HepG2 (cell line): ENCODE measurements at regions not wholly inside any gene's neighbourhood (a gene's known extent, or its start where the extent isn't known, plus 50 kb on each side); places are given as distances from the start of the nearest gene placed in this dataset.

Experiments
- ATAC-seq: fragments of 200-7000 bp; cut with Tn5 transposase; 3 replicates; pipeline ENCODE4 v1.9.1; 2020; ENCODE audit warnings: mild to moderate bottlenecking, moderate library complexity
- BruUV-seq: library from RNA; stranded (reverse); fragments of 400-500 nt; replicated peaks from 2 replicates; lab custom pipeline; 2021; lab: Mats Ljungman, UMichigan
- CTCF ChIA-PET: fragments of 300-600 bp; formaldehyde crosslinking; extraction: SDS; loops from one replicate; lab custom pipeline; 2021; ENCODE audit warnings: low total read pairs, inconsistent platforms, low intra/inter-chr PET ratio; lab: Yijun Ruan, JAX
- POLR2A ChIA-PET: fragments of 350-600 bp; sonication (Branson Sonifier 250); formaldehyde crosslinking; loops from one replicate; lab custom pipeline; 2020; ENCODE audit warnings: antibody characterized with exemption, inconsistent platforms; lab: Yijun Ruan, JAX
- DNase-seq: peaks from one replicate; pipeline ENCODE4 v3.0.0-alpha.2; 2015; ENCODE audit warnings: low spot score
- FAIRE-seq: peaks from 3 replicates; lab custom pipeline; 2011; peaks lifted over from hg19 to GRCh38; lab: Jason Lieb, UNC
- H2AFZ ChIP-seq: one replicate; pipeline ENCODE4 v1.6.1; 2011; ENCODE audit warnings: low read length, inconsistent platforms
- H3K27ac ChIP-seq: fragments of 300-600 bp; 3 replicates; pipeline ENCODE4 v1.8.0; 2011; ENCODE audit warnings: mixed run types, mild to moderate bottlenecking, mixed read lengths, low read length, inconsistent platforms; ENCODE audit not compliant: insufficient read depth; ENCODE audit errors: extremely low read length
- H3K27me3 ChIP-seq, 2 experiments: fragments of 200-600 bp in 1 of 2; 2 replicates in 1 of 2; 3 replicates in 1 of 2; pipeline versions ENCODE4 v1.6.0 to v1.8.0; 2011; ENCODE audit warnings: low read length in 2 of 2, mild to moderate bottlenecking in 2 of 2, moderate library complexity in 2 of 2, inconsistent platforms in 1 of 2; ENCODE audit not compliant: insufficient read depth in 2 of 2, control insufficient read depth in 1 of 2
- H3K36me3 ChIP-seq, 2 experiments: fragments of 200-600 bp in 1 of 2; replicated peaks in 1 of 2; 2 replicates in 1 of 2; 3 replicates in 1 of 2; pipeline versions ENCODE4 v1.5.1 to v1.8.0; 2011; ENCODE audit warnings: low read length in 2 of 2, inconsistent platforms in 1 of 2; ENCODE audit not compliant: insufficient read depth in 2 of 2, control insufficient read depth in 1 of 2
- H3K4me1 ChIP-seq: 2 replicates; pipeline ENCODE4 v1.5.1; 2012; ENCODE audit warnings: low read length, inconsistent platforms; ENCODE audit not compliant: insufficient read depth
- H3K4me2 ChIP-seq: 2 replicates; pipeline ENCODE4 v1.6.0; 2011; ENCODE audit warnings: low read depth, low read length, inconsistent platforms
- H3K4me3 ChIP-seq, 3 experiments: fragments of 200-600 bp in 1 of 3; sonication (generic), shearing (Covaris generic) in 1 of 3; replicated peaks in 1 of 3; 2 replicates each; pipeline ENCODE4 v1.5.1; 2011 to 2016; ENCODE audit warnings: low read length in 3 of 3, inconsistent platforms in 2 of 3, low read depth in 2 of 3, mild to moderate bottlenecking in 2 of 3, control low read depth in 1 of 3, mixed read lengths in 1 of 3; ENCODE audit not compliant: insufficient read depth in 1 of 3
- H3K79me2 ChIP-seq: one replicate; pipeline ENCODE4 v1.6.1; 2011; ENCODE audit warnings: low read length, inconsistent platforms; ENCODE audit not compliant: insufficient read depth
- H3K9ac ChIP-seq: 2 replicates; pipeline ENCODE4 v1.6.0; 2011; ENCODE audit warnings: mild to moderate bottlenecking, low read depth, low read length, inconsistent platforms; ENCODE audit not compliant: insufficient read depth
- H3K9me3 ChIP-seq: 2 replicates; pipeline ENCODE4 v1.5.1; 2012; ENCODE audit warnings: mild to moderate bottlenecking, low read length
- H4K20me1 ChIP-seq: 2 replicates; pipeline ENCODE4 v1.6.0; 2011; ENCODE audit warnings: inconsistent platforms, mild to moderate bottlenecking, low read length, moderate library complexity; ENCODE audit not compliant: insufficient read depth
- BHLHE40 ChIP-seq: IDR thresholded peaks from 2 replicates; pipeline ENCODE4 v1.6.1; 2011; ENCODE audit warnings: low read length, improper control_type of control experiment
- HOXD1 ChIP-seq: sonication (generic); formaldehyde crosslinking; IDR thresholded peaks from 2 replicates; pipeline ENCODE4 v1.5.0; 2020; ENCODE audit warnings: missing genetic modification reagents
- MAF1 ChIP-seq: sonication (generic); formaldehyde crosslinking; IDR thresholded peaks from 2 replicates; pipeline ENCODE4 v1.5.0; 2020; ENCODE audit warnings: missing genetic modification reagents, borderline replicate concordance
- MBNL3 ChIP-seq: fragments of 250-450 bp; sonication (Bioruptor Pico); conservative IDR thresholded peaks from 2 replicates; pipeline ENCODE4 v1.8.0; 2022; ENCODE audit warnings: mild to moderate bottlenecking, inconsistent platforms
- MEF2D ChIP-seq: sonication (generic); formaldehyde crosslinking; IDR thresholded peaks from 2 replicates; pipeline ENCODE4 v1.5.1; 2020; ENCODE audit warnings: mild to moderate bottlenecking, missing genetic modification reagents
- NR2F1 ChIP-seq, 2 experiments: fragments of 450-650 bp in 1 of 2; formaldehyde crosslinking in 1 of 2; IDR thresholded peaks; 2 replicates each; pipeline versions ENCODE4 v1.5.0 to v1.6.1; 2016 to 2020; ENCODE audit warnings: mild to moderate bottlenecking in 1 of 2, missing compliant biosample characterization in 1 of 2, missing genetic modification reagents in 1 of 2, moderate library complexity in 1 of 2
- USF2 ChIP-seq, 2 experiments: sonication (generic) in 1 of 2; formaldehyde crosslinking in 1 of 2; IDR thresholded peaks; 2 replicates each; pipeline versions ENCODE4 v1.5.1 to v1.6.1; 2011 to 2020; ENCODE audit warnings: borderline replicate concordance in 1 of 2, low read depth in 1 of 2, low read length in 1 of 2, mild to moderate bottlenecking in 1 of 2, missing genetic modification reagents in 1 of 2, moderate library complexity in 1 of 2
- ZNF205 ChIP-seq: IDR thresholded peaks from 2 replicates; pipeline ENCODE4 v1.6.1; 2018; ENCODE audit warnings: missing biosample characterization, missing genetic modification reagents
- ZNF597 ChIP-seq: sonication (generic); formaldehyde crosslinking; IDR thresholded peaks from 2 replicates; pipeline ENCODE4 v1.5.0; 2020; ENCODE audit warnings: missing genetic modification reagents
- WGBS: methylation state at CpG from one replicate; pipeline ENCODE4 v1.1.6; 2017; ENCODE audit warnings: low lambda C conversion rate; 5-methylcytosine and 5-hydroxymethylcytosine counted together
- in situ Hi-C: cut with HindIII; loops from 2 replicates; pipeline ENCODE4 v1.10.0; 2017; ENCODE audit warnings: low pct_unique_long_range_greater_than_20kb; ENCODE audit not compliant: extremely low pct_ligation_motif_present
- intact Hi-C: fragments of 100-400 bp; cut with micrococcal nuclease; formaldehyde crosslinking; loops from one replicate; pipeline ENCODE4 v1.10.0; 2022; ENCODE audit not compliant: unreplicated experiment

- no peak for TF ChIP-seq ZNF597 (CRISPR knock-in tag)
Observed at GRCh38 chr7:67631476-67631875, 634.8 kb downstream of the TYW1 start (continued).

- ChIA-PET CTCF (no interaction called here), POLR2A (no interaction called here)
- no peak overlapping the region for H3K4me3 ChIP-seq
- BruUV-seq = no TSS peak
- TF ChIP-seq MAF1 (CRISPR knock-in tag) (no peak), ZNF205 (CRISPR knock-in tag) (no peak), HOXD1 (no peak), BHLHE40 (no peak), USF2 (IDR thresholded peaks at IDR 0.05; ENCODE audit: low read depth, low read length) (no peak), USF2 (CRISPR knock-in tag; IDR thresholded peaks at IDR 0.05; ENCODE audit: borderline replicate concordance) (no peak), MEF2D (no peak), MBNL3 (CRISPR knock-in tag) (no peak), NR2F1 (CRISPR knock-in tag; IDR thresholded peaks at IDR 0.05) (no peak)
- in situ Hi-C loops (no loop called here), intact Hi-C loops (no loop called here)
- FAIRE-seq (no peak), ATAC-seq (no peak), DNase-seq (no peak)
- H3K36me3 ChIP-seq = no peaks in the 10 kb centered on the region
- 43% methylated on average over 2 of the region's 2 CpGs for WGBS
- H3K27ac ChIP-seq = no peak overlapping the region
- no peaks in the 10 kb centered on the region for H3K4me1 ChIP-seq
- H3K9me3 ChIP-seq = no peaks in the 10 kb centered on the region
- no peaks in the 10 kb centered on the region for H3K27me3 ChIP-seq
- no peaks in the 10 kb centered on the region for H3K79me2 ChIP-seq
- H3K4me2 ChIP-seq = no peak overlapping the region
- H3K9ac ChIP-seq = no peak overlapping the region
- H4K20me1 ChIP-seq = no peaks in the 10 kb centered on the region
- no peak overlapping the region for H2AFZ ChIP-seq
Observed at GRCh38 chr7:67635271-67635670, 638.6 kb downstream of the TYW1 start.
